WERI-Rb-1 (cell line): ENCODE measurements at regions not wholly inside any gene's neighbourhood (a gene's known extent, or its start where the extent isn't known, plus 50 kb on each side); places are given as distances from the start of the nearest gene placed in this dataset.

Experiments used
- DNase-seq: peaks from one replicate; pipeline ENCODE4 v3.0.0-alpha.2; 2020
- H3K27ac ChIP-seq: fragments of 250-450 bp; sonication (Bioruptor Pico); 2 replicates; pipeline ENCODE4 v1.5.1; 2020; ENCODE audit warnings: mild to moderate bottlenecking, moderate library complexity
- H3K27me3 ChIP-seq: fragments of 250-450 bp; sonication (Bioruptor Pico); 2 replicates; pipeline ENCODE4 v1.5.1; 2021; ENCODE audit warnings: mild to moderate bottlenecking, low read depth, moderate library complexity; ENCODE audit not compliant: insufficient read depth, severe bottlenecking
- H3K36me3 ChIP-seq: fragments of 250-450 bp; sonication (Bioruptor Pico); 2 replicates; pipeline ENCODE4 v1.5.1; 2020; ENCODE audit warnings: mild to moderate bottlenecking, moderate library complexity
- H3K4me3 ChIP-seq: 2 replicates; pipeline ENCODE4 v1.5.1; 2011; ENCODE audit warnings: low read depth, mild to moderate bottlenecking, control low read depth, low read length
- H3K9me3 ChIP-seq: fragments of 250-450 bp; sonication (Bioruptor Pico); 2 replicates; pipeline ENCODE4 v1.5.1; 2021; ENCODE audit warnings: mild to moderate bottlenecking, moderate library complexity; ENCODE audit not compliant: severe bottlenecking
- TF ChIP-seq, protein P1 (sequence below): IDR thresholded peaks from 2 replicates; pipeline ENCODE4 v1.5.1; 2011; ENCODE audit warnings: low read depth, mild to moderate bottlenecking, control low read depth, inconsistent platforms, low read length

DNA sequence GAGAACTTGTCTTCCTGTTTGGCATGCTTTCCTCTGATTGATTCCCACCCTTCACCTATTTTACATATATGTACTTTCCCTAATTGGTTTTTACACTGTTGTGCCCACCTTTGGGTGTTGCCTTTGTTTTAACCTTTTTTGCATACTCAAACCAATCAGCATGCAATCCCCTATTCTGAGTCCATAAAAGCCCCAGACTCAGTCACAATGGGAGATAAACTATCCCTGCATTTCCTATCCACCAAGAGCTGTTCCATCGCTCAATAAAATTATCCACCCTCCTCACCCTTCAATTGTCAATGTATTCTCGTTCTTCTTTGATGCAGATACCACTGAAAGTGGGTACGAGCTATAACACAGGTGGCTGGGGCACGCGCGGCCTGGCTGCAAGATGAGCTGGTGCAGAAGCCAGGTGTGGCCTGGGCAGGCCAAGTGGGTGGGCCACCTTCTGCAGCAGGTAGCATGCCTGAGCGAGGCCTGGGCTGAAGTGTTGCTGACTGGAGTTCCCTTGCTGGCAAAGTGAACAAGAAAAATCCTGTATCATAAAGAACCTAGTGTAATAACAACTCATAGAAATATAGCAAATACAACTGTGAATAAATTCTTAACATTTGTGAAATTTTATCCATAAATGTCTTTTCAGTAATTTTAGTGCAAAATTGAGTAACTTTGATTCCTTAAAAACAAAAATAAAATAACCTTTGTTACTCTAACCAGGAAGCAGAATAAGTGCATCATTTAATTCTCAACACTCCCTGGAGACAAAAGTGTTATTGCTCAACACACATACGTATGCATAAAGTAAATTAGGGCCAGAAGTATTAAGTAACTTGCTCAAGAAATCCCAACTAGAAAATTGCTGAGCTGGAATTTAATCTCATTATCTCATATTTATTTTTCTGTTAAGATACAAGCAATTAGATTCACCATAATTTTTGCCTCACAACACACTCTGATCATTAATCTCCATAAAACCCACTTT lies 685.3 kb upstream of the EDIL3 start:
- Histone ChIP-seq H3K36me3 (no peaks in the 10 kb centered on the region), H3K9me3 (no peaks in the 10 kb centered on the region), H3K27ac (no peak overlapping the region), H3K27me3 (no peaks in the 10 kb centered on the region), H3K4me3 (no peak overlapping the region)
- TF ChIP-seq, protein P1, sequence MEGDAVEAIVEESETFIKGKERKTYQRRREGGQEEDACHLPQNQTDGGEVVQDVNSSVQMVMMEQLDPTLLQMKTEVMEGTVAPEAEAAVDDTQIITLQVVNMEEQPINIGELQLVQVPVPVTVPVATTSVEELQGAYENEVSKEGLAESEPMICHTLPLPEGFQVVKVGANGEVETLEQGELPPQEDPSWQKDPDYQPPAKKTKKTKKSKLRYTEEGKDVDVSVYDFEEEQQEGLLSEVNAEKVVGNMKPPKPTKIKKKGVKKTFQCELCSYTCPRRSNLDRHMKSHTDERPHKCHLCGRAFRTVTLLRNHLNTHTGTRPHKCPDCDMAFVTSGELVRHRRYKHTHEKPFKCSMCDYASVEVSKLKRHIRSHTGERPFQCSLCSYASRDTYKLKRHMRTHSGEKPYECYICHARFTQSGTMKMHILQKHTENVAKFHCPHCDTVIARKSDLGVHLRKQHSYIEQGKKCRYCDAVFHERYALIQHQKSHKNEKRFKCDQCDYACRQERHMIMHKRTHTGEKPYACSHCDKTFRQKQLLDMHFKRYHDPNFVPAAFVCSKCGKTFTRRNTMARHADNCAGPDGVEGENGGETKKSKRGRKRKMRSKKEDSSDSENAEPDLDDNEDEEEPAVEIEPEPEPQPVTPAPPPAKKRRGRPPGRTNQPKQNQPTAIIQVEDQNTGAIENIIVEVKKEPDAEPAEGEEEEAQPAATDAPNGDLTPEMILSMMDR, result no peak
- DNase-seq, result no peak

DNA sequence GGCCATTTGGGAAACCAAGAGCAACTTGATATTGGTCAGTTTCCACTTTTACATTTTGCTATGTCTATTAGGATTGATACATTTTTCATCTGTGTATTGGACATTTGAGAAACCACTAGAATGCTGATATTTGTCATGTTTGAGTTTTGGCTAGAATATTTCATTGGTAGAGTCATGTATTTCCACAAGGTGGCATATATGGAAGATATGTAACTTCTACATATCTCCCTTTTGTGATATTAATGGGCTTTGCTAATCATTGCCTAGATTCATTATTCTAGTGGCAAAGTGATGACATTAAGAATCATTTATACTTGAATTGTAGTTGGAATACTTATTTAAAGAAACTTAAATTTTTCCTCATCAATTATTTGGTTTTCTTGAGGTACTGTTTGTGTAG lies 692.9 kb upstream of the EDIL3 start:
- TF ChIP-seq, protein P1, result no peak
- H3K4me3 ChIP-seq, result no peak overlapping the region
- no peaks in the 10 kb centered on the region for H3K36me3 ChIP-seq
- no peaks in the 10 kb centered on the region for H3K27me3 ChIP-seq
- no peaks in the 10 kb centered on the region for H3K9me3 ChIP-seq
- no peak for DNase-seq
- H3K27ac ChIP-seq, result no peak overlapping the region

DNA sequence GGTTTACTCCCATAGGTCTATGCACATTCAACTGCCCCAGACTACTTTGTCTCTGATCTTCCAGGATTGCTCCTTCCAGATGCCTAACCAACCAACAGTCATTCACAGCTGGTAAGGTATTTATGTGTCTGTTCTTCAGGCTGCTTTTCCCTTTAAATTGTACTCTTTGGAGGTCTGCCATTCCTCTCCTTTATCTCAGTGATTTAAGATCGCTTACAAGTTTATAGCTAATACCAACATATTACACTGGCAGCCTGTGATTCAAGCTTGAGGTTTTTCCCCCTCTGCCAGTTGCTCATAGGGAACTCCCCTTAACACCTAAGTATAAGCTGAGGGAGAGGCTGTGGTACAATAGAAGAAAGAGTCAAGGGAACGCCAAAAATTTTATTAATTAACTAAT lies 711.7 kb upstream of the EDIL3 start:
- Histone ChIP-seq H3K36me3 (no peaks in the 10 kb centered on the region), H3K9me3 (no peaks in the 10 kb centered on the region), H3K4me3 (no peak overlapping the region), H3K27ac (no peak overlapping the region), H3K27me3 (no peaks in the 10 kb centered on the region)
- DNase-seq, result no peak
- TF ChIP-seq, protein P1, result no peak

DNA sequence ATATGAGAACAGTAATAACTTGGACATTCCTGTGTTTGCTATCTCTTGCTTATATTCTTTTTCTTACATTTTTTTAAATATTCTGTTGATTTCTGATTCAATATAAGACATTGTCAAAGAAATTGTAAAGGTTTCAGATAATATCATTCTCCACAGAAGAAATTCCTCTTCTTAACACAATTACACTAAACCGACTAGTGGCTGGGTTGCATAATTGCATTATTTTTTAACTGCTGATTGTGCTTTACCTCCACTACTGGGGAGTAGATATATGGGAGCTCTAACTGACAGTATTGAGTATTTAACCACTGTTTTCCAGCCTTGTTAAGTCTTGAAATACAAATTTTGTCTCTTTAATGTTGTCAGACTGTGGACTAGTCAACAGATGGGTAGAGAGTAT lies 723.8 kb upstream of the EDIL3 start:
- no peak for DNase-seq
- TF ChIP-seq, protein P1, result no peak

DNA sequence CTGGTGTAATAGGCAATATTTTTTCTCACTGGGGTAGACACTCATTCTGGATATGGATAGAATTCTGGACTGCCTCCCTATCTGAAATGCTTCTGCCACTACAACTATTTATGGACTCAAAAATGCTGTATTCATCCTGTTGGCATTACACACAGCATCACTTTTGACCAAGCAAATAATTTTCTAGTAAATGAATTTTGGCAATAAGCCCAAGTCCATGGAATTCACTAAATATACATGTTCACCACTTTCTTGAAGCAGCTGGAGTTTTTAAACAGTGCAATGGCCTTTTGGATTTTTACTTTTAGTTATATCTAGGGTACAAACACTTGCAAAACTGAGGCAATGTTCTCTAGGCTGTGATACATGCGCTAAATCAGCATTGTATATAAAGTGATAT lies 724.9 kb upstream of the EDIL3 start:
- Histone ChIP-seq H3K27ac (no peak overlapping the region), H3K27me3 (no peaks in the 10 kb centered on the region), H3K4me3 (no peak overlapping the region), H3K36me3 (no peaks in the 10 kb centered on the region), H3K9me3 (no peaks in the 10 kb centered on the region)
- TF ChIP-seq, protein P1, result no peak
- no peak for DNase-seq

More for the DNA sequence above, 723.8 kb upstream of the EDIL3 start:
- H3K27me3 ChIP-seq, result no peaks in the 10 kb centered on the region
- no peak overlapping the region for H3K27ac ChIP-seq
- H3K36me3 ChIP-seq, result no peaks in the 10 kb centered on the region
- no peak overlapping the region for H3K4me3 ChIP-seq
- no peaks in the 10 kb centered on the region for H3K9me3 ChIP-seq
